ENCODE measurements at regions not wholly inside any gene's neighbourhood (a gene's known extent, or its start where the extent isn't known, plus 50 kb on each side); places are given as distances from the start of the nearest gene placed in this dataset.
"Not testable (repeated sequence)": the region's sequence is repeated elsewhere in the genome, so short reads cannot be mapped to it uniquely, and the experiment has no call there.

- not testable (repeated sequence) for H3K27ac ChIP-seq (ENCODE audit: low read depth in 2 of 2, low read length in 2 of 2); H3K27me3 ChIP-seq (ENCODE audit: control insufficient read depth in 2 of 2, insufficient read depth in 2 of 2, low read length in 2 of 2); H3K36me3 ChIP-seq (ENCODE audit: control insufficient read depth in 2 of 2, insufficient read depth in 2 of 2, low read length in 2 of 2); H3K9me3 ChIP-seq (ENCODE audit: control insufficient read depth in 2 of 2, low read length in 2 of 2); H3K9ac ChIP-seq (ENCODE audit: low read depth in 1 of 2, low read length in 2 of 2); H3K4me1 ChIP-seq (ENCODE audit: control insufficient read depth in 2 of 2, insufficient read depth in 2 of 2, low read length in 2 of 2); H3K4me3 ChIP-seq (ENCODE audit: low read length in 2 of 2)
These were observed 145.8 kb downstream of the BCL2L11 start for GRCh38 chr2:111266556-111266955.

- not testable (repeated sequence) for H3K27me3 ChIP-seq (ENCODE audit: control insufficient read depth in 2 of 2, insufficient read depth in 2 of 2, low read length in 2 of 2); H3K4me3 ChIP-seq (ENCODE audit: low read length in 2 of 2); H3K27ac ChIP-seq (ENCODE audit: low read depth in 2 of 2, low read length in 2 of 2); H3K9ac ChIP-seq (ENCODE audit: low read depth in 1 of 2, low read length in 2 of 2); H3K4me1 ChIP-seq (ENCODE audit: control insufficient read depth in 2 of 2, insufficient read depth in 2 of 2, low read length in 2 of 2); H3K9me3 ChIP-seq (ENCODE audit: control insufficient read depth in 2 of 2, low read length in 2 of 2); H3K36me3 ChIP-seq (ENCODE audit: control insufficient read depth in 2 of 2, insufficient read depth in 2 of 2, low read length in 2 of 2)
These were observed 146.3 kb downstream of the BCL2L11 start for GRCh38 chr2:111267038-111267437.

- H3K9ac ChIP-seq (ENCODE audit: low read depth in 1 of 2, low read length in 2 of 2); H3K36me3 ChIP-seq (ENCODE audit: control insufficient read depth in 2 of 2, insufficient read depth in 2 of 2, low read length in 2 of 2); H3K9me3 ChIP-seq (ENCODE audit: control insufficient read depth in 2 of 2, low read length in 2 of 2); H3K4me1 ChIP-seq (ENCODE audit: control insufficient read depth in 2 of 2, insufficient read depth in 2 of 2, low read length in 2 of 2); H3K27me3 ChIP-seq (ENCODE audit: control insufficient read depth in 2 of 2, insufficient read depth in 2 of 2, low read length in 2 of 2); H3K27ac ChIP-seq (ENCODE audit: low read depth in 2 of 2, low read length in 2 of 2); H3K4me3 ChIP-seq (ENCODE audit: low read length in 2 of 2): not testable (repeated sequence)
These were observed 149.1 kb downstream of the BCL2L11 start for GRCh38 chr2:111269761-111270323.

GRCh38 chr2:111270569-111270968 lies 149.9 kb downstream of the BCL2L11 start:
- not testable (repeated sequence) for H3K9ac ChIP-seq (ENCODE audit: low read depth in 1 of 2, low read length in 2 of 2); H3K4me3 ChIP-seq (ENCODE audit: low read length in 2 of 2); H3K9me3 ChIP-seq (ENCODE audit: control insufficient read depth in 2 of 2, low read length in 2 of 2); H3K27ac ChIP-seq (ENCODE audit: low read depth in 2 of 2, low read length in 2 of 2); H3K4me1 ChIP-seq (ENCODE audit: control insufficient read depth in 2 of 2, insufficient read depth in 2 of 2, low read length in 2 of 2); H3K36me3 ChIP-seq (ENCODE audit: control insufficient read depth in 2 of 2, insufficient read depth in 2 of 2, low read length in 2 of 2); H3K27me3 ChIP-seq (ENCODE audit: control insufficient read depth in 2 of 2, insufficient read depth in 2 of 2, low read length in 2 of 2)

GRCh38 chr2:111271647-111272304 lies 151.1 kb downstream of the BCL2L11 start:
- H3K9me3 ChIP-seq (ENCODE audit: control insufficient read depth in 2 of 2, low read length in 2 of 2); H3K36me3 ChIP-seq (ENCODE audit: control insufficient read depth in 2 of 2, insufficient read depth in 2 of 2, low read length in 2 of 2); H3K4me3 ChIP-seq (ENCODE audit: low read length in 2 of 2); H3K27me3 ChIP-seq (ENCODE audit: control insufficient read depth in 2 of 2, insufficient read depth in 2 of 2, low read length in 2 of 2); H3K4me1 ChIP-seq (ENCODE audit: control insufficient read depth in 2 of 2, insufficient read depth in 2 of 2, low read length in 2 of 2); H3K27ac ChIP-seq (ENCODE audit: low read depth in 2 of 2, low read length in 2 of 2); H3K9ac ChIP-seq (ENCODE audit: low read depth in 1 of 2, low read length in 2 of 2): not testable (repeated sequence)

GRCh38 chr2:111273007-111273406 lies 152.3 kb downstream of the BCL2L11 start:
- not testable (repeated sequence) for H3K9ac ChIP-seq (ENCODE audit: low read depth in 1 of 2, low read length in 2 of 2); H3K4me3 ChIP-seq (ENCODE audit: low read length in 2 of 2); H3K9me3 ChIP-seq (ENCODE audit: control insufficient read depth in 2 of 2, low read length in 2 of 2); H3K27me3 ChIP-seq (ENCODE audit: control insufficient read depth in 2 of 2, insufficient read depth in 2 of 2, low read length in 2 of 2); H3K27ac ChIP-seq (ENCODE audit: low read depth in 2 of 2, low read length in 2 of 2); H3K36me3 ChIP-seq (ENCODE audit: control insufficient read depth in 2 of 2, insufficient read depth in 2 of 2, low read length in 2 of 2); H3K4me1 ChIP-seq (ENCODE audit: control insufficient read depth in 2 of 2, insufficient read depth in 2 of 2, low read length in 2 of 2)

GRCh38 chr2:111275047-111275853 lies 154.5 kb downstream of the BCL2L11 start:
- not testable (repeated sequence) for H3K27ac ChIP-seq (ENCODE audit: low read depth in 2 of 2, low read length in 2 of 2); H3K27me3 ChIP-seq (ENCODE audit: control insufficient read depth in 2 of 2, insufficient read depth in 2 of 2, low read length in 2 of 2); H3K9ac ChIP-seq (ENCODE audit: low read depth in 1 of 2, low read length in 2 of 2); H3K9me3 ChIP-seq (ENCODE audit: control insufficient read depth in 2 of 2, low read length in 2 of 2); H3K4me3 ChIP-seq (ENCODE audit: low read length in 2 of 2); H3K4me1 ChIP-seq (ENCODE audit: control insufficient read depth in 2 of 2, insufficient read depth in 2 of 2, low read length in 2 of 2); H3K36me3 ChIP-seq (ENCODE audit: control insufficient read depth in 2 of 2, insufficient read depth in 2 of 2, low read length in 2 of 2)

GRCh38 chr2:111275854-111276171 lies 155.1 kb downstream of the BCL2L11 start:
- H3K4me1 ChIP-seq (ENCODE audit: control insufficient read depth in 2 of 2, insufficient read depth in 2 of 2, low read length in 2 of 2); H3K27me3 ChIP-seq (ENCODE audit: control insufficient read depth in 2 of 2, insufficient read depth in 2 of 2, low read length in 2 of 2); H3K27ac ChIP-seq (ENCODE audit: low read depth in 2 of 2, low read length in 2 of 2); H3K36me3 ChIP-seq (ENCODE audit: control insufficient read depth in 2 of 2, insufficient read depth in 2 of 2, low read length in 2 of 2); H3K9ac ChIP-seq (ENCODE audit: low read depth in 1 of 2, low read length in 2 of 2); H3K9me3 ChIP-seq (ENCODE audit: control insufficient read depth in 2 of 2, low read length in 2 of 2); H3K4me3 ChIP-seq (ENCODE audit: low read length in 2 of 2): not testable (repeated sequence)

GRCh38 chr2:111278133-111278532 lies 157.4 kb downstream of the BCL2L11 start:
- not testable (repeated sequence) for H3K36me3 ChIP-seq (ENCODE audit: control insufficient read depth in 2 of 2, insufficient read depth in 2 of 2, low read length in 2 of 2); H3K27me3 ChIP-seq (ENCODE audit: control insufficient read depth in 2 of 2, insufficient read depth in 2 of 2, low read length in 2 of 2); H3K9me3 ChIP-seq (ENCODE audit: control insufficient read depth in 2 of 2, low read length in 2 of 2); H3K9ac ChIP-seq (ENCODE audit: low read depth in 1 of 2, low read length in 2 of 2); H3K4me3 ChIP-seq (ENCODE audit: low read length in 2 of 2); H3K4me1 ChIP-seq (ENCODE audit: control insufficient read depth in 2 of 2, insufficient read depth in 2 of 2, low read length in 2 of 2); H3K27ac ChIP-seq (ENCODE audit: low read depth in 2 of 2, low read length in 2 of 2)

GRCh38 chr2:111280709-111281286 lies 160.1 kb downstream of the BCL2L11 start:
- H3K27ac ChIP-seq (ENCODE audit: low read depth in 2 of 2, low read length in 2 of 2); H3K9ac ChIP-seq (ENCODE audit: low read depth in 1 of 2, low read length in 2 of 2); H3K9me3 ChIP-seq (ENCODE audit: control insufficient read depth in 2 of 2, low read length in 2 of 2); H3K4me3 ChIP-seq (ENCODE audit: low read length in 2 of 2); H3K27me3 ChIP-seq (ENCODE audit: control insufficient read depth in 2 of 2, insufficient read depth in 2 of 2, low read length in 2 of 2); H3K4me1 ChIP-seq (ENCODE audit: control insufficient read depth in 2 of 2, insufficient read depth in 2 of 2, low read length in 2 of 2); H3K36me3 ChIP-seq (ENCODE audit: control insufficient read depth in 2 of 2, insufficient read depth in 2 of 2, low read length in 2 of 2): not testable (repeated sequence)

Data from mucosa of rectum (tissue), 2 donors.